Kidney (tissue), 13 donors: ENCODE measurements at regions not wholly inside any gene's neighbourhood (a gene's known extent, or its start where the extent isn't known, plus 50 kb on each side); places are given as distances from the start of the nearest gene placed in this dataset.
A peak's percentile ranks its signal among the peaks of the same experiment; 100 is the strongest.

Experiments used
- DNase-seq, 5 donors: peaks; one replicate each; pipeline ENCODE4 v3.0.0-alpha.2; 2013 to 2020
- FAIRE-seq: peaks from 2 replicates; lab custom pipeline; 2012; peaks lifted over from hg19 to GRCh38; lab: Jason Lieb, UNC
- H3K27ac ChIP-seq, 2 donors: one replicate each; pipeline ENCODE4 v1.7.0; 2013; ENCODE audit warnings: low read depth in 2 of 2, low read length in 2 of 2, inconsistent platforms in 1 of 2
- H3K27me3 ChIP-seq: one replicate; pipeline ENCODE4 v1.7.1; 2013; ENCODE audit warnings: low read length, inconsistent platforms; ENCODE audit not compliant: control insufficient read depth, insufficient read depth
- H3K36me3 ChIP-seq, 3 donors: one replicate each; pipeline versions ENCODE4 v1.7.0 to v1.7.1; 2013; ENCODE audit warnings: low read length in 3 of 3, control low read depth in 1 of 3, inconsistent platforms in 1 of 3; ENCODE audit not compliant: insufficient read depth in 3 of 3, control insufficient read depth in 2 of 3
- H3K4me1 ChIP-seq, 3 donors: one replicate each; pipeline versions ENCODE4 v1.7.0 to v1.7.1; 2013; ENCODE audit warnings: low read length in 3 of 3, inconsistent platforms in 1 of 3, low read depth in 1 of 3; ENCODE audit not compliant: control insufficient read depth in 2 of 3, insufficient read depth in 2 of 3
- H3K4me3 ChIP-seq, 3 donors: one replicate each; pipeline versions ENCODE4 v1.7.0 to v1.8.1; 2013; ENCODE audit warnings: low read length in 3 of 3, control low read depth in 1 of 3, inconsistent platforms in 1 of 3
- H3K9ac ChIP-seq, 3 donors: one replicate each; pipeline versions ENCODE4 v1.7.0 to v1.7.1; 2013; ENCODE audit warnings: low read length in 3 of 3, control low read depth in 1 of 3, inconsistent platforms in 1 of 3
- H3K9me3 ChIP-seq, 3 donors: one replicate each; pipeline versions ENCODE4 v1.7.0 to v1.7.1; 2013; ENCODE audit warnings: low read length in 3 of 3, control low read depth in 1 of 3, inconsistent platforms in 1 of 3; ENCODE audit not compliant: control insufficient read depth in 2 of 3, insufficient read depth in 1 of 3
- CTCF ChIP-seq: IDR thresholded peaks from 3 replicates; pipeline ENCODE4 v1.5.1; 2012; ENCODE audit warnings: mild to moderate bottlenecking, moderate library complexity, borderline replicate concordance; ENCODE audit not compliant: insufficient read depth; ENCODE audit errors: extremely low read depth
- intact Hi-C: fragments of 100-400 bp; cut with DNase I; formaldehyde crosslinking; loops from one replicate; pipeline ENCODE4 v1.11.1; 2022
- donor health status: control.
- donor health status: control.
- donor health status: control.
- donor health status: control.
- donor health status: control.
- donor health status: DM: yes; HTN: yes; CAD: no.
- donor health status: Normal renal cell carcinoma (clear cell type).

DNA sequence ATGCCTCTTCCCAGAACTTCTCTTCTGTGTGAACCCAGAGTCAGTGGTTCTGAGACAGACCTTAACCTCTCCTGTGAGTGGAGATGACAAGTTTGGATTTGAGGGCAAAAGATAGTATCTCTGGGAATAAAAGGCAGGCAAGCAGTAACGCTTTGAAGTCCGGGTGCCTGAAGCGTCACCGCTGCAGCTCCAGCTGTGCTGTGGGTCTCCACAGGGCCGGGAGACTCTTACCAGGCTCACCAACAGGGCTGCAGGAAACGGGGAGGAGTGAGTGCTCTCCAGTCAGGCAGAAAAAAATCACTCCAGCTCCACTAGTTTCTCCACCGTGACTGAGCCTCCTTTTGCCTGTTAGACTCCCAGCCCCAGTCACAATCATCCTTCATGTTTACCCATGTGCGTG is 79.7 kb upstream of the MAP4K4 start:
- intact Hi-C loops = no loop called here
- DNase-seq (peak in 4 of 5 donors; percentile 49 to 70 (median 63)), FAIRE-seq (no peak)
- H3K4me1 ChIP-seq = peaks cover 0 to 2% (median 0%) of the 10 kb centered on the region in 3 donors
- no peak overlapping the region for H3K27ac ChIP-seq
- H3K27me3 ChIP-seq = no peaks in the 10 kb centered on the region
- H3K9ac ChIP-seq = no peak overlapping the region
- no peaks in the 10 kb centered on the region for H3K9me3 ChIP-seq
- H3K36me3 ChIP-seq = no peaks in the 10 kb centered on the region
- TF ChIP-seq CTCF = no peak
- H3K4me3 ChIP-seq = no peak overlapping the region

GRCh38 chr2:101617188-101617587 is 80.3 kb upstream of the MAP4K4 start:
- Histone ChIP-seq H3K9ac (no peak overlapping the region), H3K4me3 (no peak overlapping the region), H3K9me3 (no peaks in the 10 kb centered on the region), H3K27ac (no peak overlapping the region), H3K4me1 (peaks cover 0 to 2% (median 0%) of the 10 kb centered on the region in 3 donors), H3K36me3 (no peaks in the 10 kb centered on the region), H3K27me3 (no peaks in the 10 kb centered on the region)
- no peak for FAIRE-seq
- TF ChIP-seq CTCF = no peak
- peak in 1 of 5 donors; percentile 10 for DNase-seq
- intact Hi-C loops = no loop called here

GRCh38 chr2:101614127-101614759 is 83.3 kb upstream of the MAP4K4 start:
- no peak for FAIRE-seq
- Histone ChIP-seq H3K27me3 (no peaks in the 10 kb centered on the region), H3K36me3 (no peaks in the 10 kb centered on the region), H3K4me1 (peaks cover 0 to 2% (median 0%) of the 10 kb centered on the region in 3 donors), H3K9ac (no peak overlapping the region), H3K9me3 (no peaks in the 10 kb centered on the region), H3K27ac (no peak overlapping the region), H3K4me3 (no peak overlapping the region)
- intact Hi-C loops = no loop called here
- no peak for TF ChIP-seq CTCF
- no peak for DNase-seq
